ENCODE measurements at regions not wholly inside any gene's neighbourhood (a gene's known extent, or its start where the extent isn't known, plus 50 kb on each side); places are given as distances from the start of the nearest gene placed in this dataset.

DNA sequence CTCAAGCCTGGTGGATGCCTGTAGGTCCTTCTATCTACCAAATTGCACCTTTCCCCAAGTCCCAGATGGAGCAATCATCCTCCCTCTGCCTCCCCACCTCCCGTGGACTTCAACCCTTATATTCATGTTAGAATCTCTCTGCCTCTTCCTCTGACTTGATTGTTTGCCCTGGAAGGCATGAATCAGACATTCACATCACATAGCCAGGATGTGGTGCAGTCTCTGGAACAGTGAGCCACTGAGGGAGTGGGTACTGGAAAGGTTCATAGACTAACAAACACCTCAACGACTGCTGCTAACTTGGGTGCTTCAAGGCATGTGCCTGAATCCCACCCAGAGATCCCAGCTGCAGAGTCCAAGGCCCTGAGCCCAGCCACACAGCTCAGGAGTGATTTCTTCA lies 494.0 kb downstream of the TNS3 start:
- no peak for DNase-seq
- H3K36me3 ChIP-seq: no peaks in the 10 kb centered on the region
- no peak for TF ChIP-seq POLR2A (IDR thresholded peaks at IDR 0.05)
- TF ChIP-seq, protein P1, sequence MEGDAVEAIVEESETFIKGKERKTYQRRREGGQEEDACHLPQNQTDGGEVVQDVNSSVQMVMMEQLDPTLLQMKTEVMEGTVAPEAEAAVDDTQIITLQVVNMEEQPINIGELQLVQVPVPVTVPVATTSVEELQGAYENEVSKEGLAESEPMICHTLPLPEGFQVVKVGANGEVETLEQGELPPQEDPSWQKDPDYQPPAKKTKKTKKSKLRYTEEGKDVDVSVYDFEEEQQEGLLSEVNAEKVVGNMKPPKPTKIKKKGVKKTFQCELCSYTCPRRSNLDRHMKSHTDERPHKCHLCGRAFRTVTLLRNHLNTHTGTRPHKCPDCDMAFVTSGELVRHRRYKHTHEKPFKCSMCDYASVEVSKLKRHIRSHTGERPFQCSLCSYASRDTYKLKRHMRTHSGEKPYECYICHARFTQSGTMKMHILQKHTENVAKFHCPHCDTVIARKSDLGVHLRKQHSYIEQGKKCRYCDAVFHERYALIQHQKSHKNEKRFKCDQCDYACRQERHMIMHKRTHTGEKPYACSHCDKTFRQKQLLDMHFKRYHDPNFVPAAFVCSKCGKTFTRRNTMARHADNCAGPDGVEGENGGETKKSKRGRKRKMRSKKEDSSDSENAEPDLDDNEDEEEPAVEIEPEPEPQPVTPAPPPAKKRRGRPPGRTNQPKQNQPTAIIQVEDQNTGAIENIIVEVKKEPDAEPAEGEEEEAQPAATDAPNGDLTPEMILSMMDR (IDR thresholded peaks at IDR 0.05): no peak
- H3K4me1 ChIP-seq: no peaks in the 10 kb centered on the region
- no peak overlapping the region for H3K4me3 ChIP-seq
- intact Hi-C loops (cut with DNase I; ENCODE audit: low total_unique reads): loop anchor here (5.0 kb wide), 1 partner anchor 1166 kb away; the partner anchor contains the start of gene IGFBP3
- no peaks in the 10 kb centered on the region for H3K9me3 ChIP-seq
- no peaks in the 10 kb centered on the region for H3K27me3 ChIP-seq
- H3K27ac ChIP-seq: no peak overlapping the region

DNA sequence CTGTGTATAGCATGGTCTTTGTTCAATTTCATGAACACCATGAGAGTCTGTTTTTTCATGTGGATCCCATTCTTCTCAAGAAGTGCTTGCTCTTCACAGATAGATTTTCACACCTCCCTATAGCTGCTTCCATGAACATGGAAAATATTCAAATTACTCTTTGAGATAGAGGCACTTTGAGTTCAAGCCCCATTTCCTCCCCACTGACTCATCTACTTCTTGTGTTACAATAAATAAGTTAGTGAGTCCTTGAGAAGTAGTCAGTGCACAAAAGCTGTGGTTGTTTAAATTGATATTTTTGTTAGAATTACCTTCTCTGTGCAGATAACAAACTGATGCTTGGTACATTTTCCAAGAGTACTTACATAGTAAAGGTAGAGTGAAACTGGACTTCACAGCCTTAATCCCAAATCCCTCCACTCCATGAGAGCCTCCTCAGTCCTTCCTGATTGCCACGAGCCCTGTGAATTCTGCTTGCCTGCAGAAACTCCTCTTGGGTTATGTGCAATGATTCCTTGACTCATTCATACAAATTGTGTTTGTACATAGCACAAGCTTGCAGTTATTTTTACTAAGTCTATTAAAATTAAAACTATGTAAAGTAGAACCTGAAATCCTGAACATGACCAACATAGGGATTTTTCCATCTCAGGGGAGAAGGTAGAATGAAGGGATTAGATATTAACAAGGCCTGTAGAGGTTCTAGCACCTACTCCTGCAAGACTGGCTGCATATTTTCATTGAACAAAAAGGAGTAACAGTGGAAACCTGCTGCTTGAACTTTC lies 496.2 kb downstream of the TNS3 start:
- intact Hi-C loops (cut with DNase I; ENCODE audit: low total_unique reads): loop anchor here (5.0 kb wide), 1 partner anchor 1163 kb away; the partner anchor contains the start of gene IGFBP3
- Histone ChIP-seq H3K4me1 (no peaks in the 10 kb centered on the region), H3K27me3 (no peaks in the 10 kb centered on the region), H3K27ac (no peak overlapping the region), H3K9me3 (no peaks in the 10 kb centered on the region), H3K36me3 (no peaks in the 10 kb centered on the region), H3K4me3 (no peak overlapping the region)
- no peak for DNase-seq
- no peak for TF ChIP-seq POLR2A (IDR thresholded peaks at IDR 0.05)
- TF ChIP-seq, protein P1 (IDR thresholded peaks at IDR 0.05): no peak

DNA sequence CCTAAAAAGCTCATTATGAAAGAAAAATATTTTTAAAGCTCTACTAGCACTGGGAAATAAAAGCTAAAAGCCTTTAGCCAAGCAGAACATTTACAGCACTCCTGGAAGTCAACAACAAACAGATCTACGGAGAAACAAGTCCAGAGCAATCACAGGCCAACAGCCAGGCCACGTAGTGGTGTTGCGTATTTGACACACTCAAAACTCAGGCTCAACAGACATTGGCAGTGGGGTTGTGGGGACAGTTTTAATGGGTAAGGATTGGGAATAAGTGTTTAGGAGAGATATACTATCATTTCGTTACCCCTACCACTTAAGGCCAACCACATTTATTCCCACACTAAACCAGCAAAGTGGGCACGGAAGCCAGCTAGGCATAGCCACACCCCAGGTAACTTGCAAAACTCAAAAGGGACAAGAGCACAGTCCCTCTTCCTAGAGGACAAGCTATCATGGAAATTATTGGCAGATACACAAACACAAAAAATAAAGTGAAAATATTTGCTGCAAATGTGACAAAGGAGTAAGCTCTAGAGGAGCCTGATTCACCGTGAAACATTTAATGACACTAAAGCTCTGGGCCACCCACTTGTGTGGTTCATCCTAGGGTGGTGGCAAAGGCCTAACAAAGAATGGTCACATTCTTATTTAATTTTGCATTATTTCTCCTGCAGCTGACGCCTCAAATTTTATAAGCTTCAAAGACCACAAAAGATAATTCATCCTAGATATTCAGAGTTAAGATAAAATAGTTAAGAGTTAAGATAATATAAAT lies 498.2 kb downstream of the TNS3 start:
- Histone ChIP-seq H3K4me1 (no peaks in the 10 kb centered on the region), H3K27ac (no peak overlapping the region), H3K36me3 (no peaks in the 10 kb centered on the region), H3K4me3 (no peak overlapping the region), H3K9me3 (no peaks in the 10 kb centered on the region), H3K27me3 (no peaks in the 10 kb centered on the region)
- no peak for TF ChIP-seq POLR2A (IDR thresholded peaks at IDR 0.05)
- TF ChIP-seq, protein P1 (IDR thresholded peaks at IDR 0.05): no peak
- intact Hi-C loops (cut with DNase I; ENCODE audit: low total_unique reads): no loop called here
- DNase-seq: no peak

DNA sequence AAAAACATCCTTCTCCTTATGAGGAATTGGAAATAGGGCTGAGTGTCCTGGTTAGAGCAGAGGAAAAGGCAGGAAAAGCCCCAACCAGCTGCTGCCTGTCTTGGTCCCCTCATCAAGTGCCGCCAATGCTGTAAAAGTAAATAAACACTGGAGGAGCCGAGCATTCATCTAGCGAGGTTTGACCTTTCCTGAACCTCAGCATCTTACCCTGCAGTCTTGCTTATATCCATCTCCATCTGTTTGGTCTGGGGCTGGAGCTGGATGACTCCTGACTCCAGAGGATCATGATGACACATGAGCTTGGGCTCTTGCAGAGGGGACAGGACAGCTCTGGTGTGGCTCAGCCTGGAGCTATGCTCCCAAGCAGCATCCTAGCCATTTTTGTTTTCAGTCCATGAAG lies 501.1 kb downstream of the TNS3 start:
- DNase-seq: no peak

More for the DNA sequence above, 501.1 kb downstream of the TNS3 start:
- peaks cover 0 to under 1% of the 10 kb centered on the region in 2 donors for H3K4me1 ChIP-seq
- H3K9me3 ChIP-seq: no peaks in the 10 kb centered on the region
- intact Hi-C loops (cut with DNase I; ENCODE audit: low total_unique reads): no loop called here
- no peak overlapping the region for H3K27ac ChIP-seq
- H3K27me3 ChIP-seq: no peaks in the 10 kb centered on the region
- no peaks in the 10 kb centered on the region for H3K36me3 ChIP-seq
- TF ChIP-seq, protein P1 (IDR thresholded peaks at IDR 0.05): no peak
- TF ChIP-seq POLR2A (IDR thresholded peaks at IDR 0.05): no peak
- H3K4me3 ChIP-seq: no peak overlapping the region
